Stomach smooth muscle (tissue), 2 donors: ENCODE measurements at regions not wholly inside any gene's neighbourhood (a gene's known extent, or its start where the extent isn't known, plus 50 kb on each side); places are given as distances from the start of the nearest gene placed in this dataset.

ENCODE experiments used
- H3K27ac ChIP-seq: one replicate; pipeline ENCODE4 v1.7.0; 2013; ENCODE audit warnings: mild to moderate bottlenecking, low read length, inconsistent platforms
- H3K27me3 ChIP-seq, 2 donors: one replicate each; pipeline ENCODE4 v1.7.0; 2013; ENCODE audit warnings: low read length in 2 of 2; ENCODE audit not compliant: insufficient read depth in 2 of 2, control insufficient read depth in 1 of 2
- H3K36me3 ChIP-seq, 2 donors: one replicate each; pipeline ENCODE4 v1.7.0; 2013; ENCODE audit warnings: low read length in 2 of 2; ENCODE audit not compliant: control insufficient read depth in 2 of 2, insufficient read depth in 2 of 2
- H3K4me1 ChIP-seq: one replicate; pipeline ENCODE4 v1.7.0; 2013; ENCODE audit warnings: low read length; ENCODE audit not compliant: control insufficient read depth, insufficient read depth
- H3K4me3 ChIP-seq, 2 donors: one replicate each; pipeline ENCODE4 v1.7.0; 2013; ENCODE audit warnings: low read length in 2 of 2
- H3K9ac ChIP-seq, 2 donors: one replicate each; pipeline ENCODE4 v1.7.0; 2013; ENCODE audit warnings: low read length in 2 of 2, mild to moderate bottlenecking in 1 of 2
- H3K9me3 ChIP-seq, 2 donors: one replicate each; pipeline ENCODE4 v1.7.0; 2013; ENCODE audit warnings: low read length in 2 of 2; ENCODE audit not compliant: control insufficient read depth in 2 of 2
- donor health status: healthy.
- donor health status: Pancreatic carcinoma.

DNA sequence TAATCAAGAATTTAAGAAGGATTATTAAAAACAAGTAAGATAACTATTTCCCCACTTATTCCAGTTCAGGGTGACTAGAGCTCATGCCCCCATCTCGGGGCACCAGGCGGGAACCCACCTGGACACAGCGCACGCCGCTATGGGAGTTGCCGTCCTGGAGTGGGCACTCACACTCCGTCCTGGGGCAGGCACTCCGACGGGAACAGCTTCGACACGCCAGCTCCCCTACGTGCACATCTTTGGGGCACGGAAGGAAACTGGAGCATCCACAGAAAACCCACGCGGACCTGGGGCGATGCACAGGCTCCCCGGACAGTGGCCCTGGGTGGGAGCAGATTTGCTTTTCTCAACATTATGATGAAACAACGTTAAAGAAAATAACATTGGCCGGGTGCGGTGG lies 52.0 kb upstream of the GATA5 start:
- Histone ChIP-seq H3K36me3 (no peaks in the 10 kb centered on the region), H3K9me3 (no peaks in the 10 kb centered on the region), H3K4me3 (no peak overlapping the region), H3K27ac (no peak overlapping the region), H3K27me3 (peaks cover 3 to 27% of the 10 kb centered on the region in 2 donors), H3K4me1 (peaks cover 3% of the 10 kb centered on the region), H3K9ac (no peak overlapping the region)

GRCh38 chr20:62528983-62529891 lies 53.4 kb upstream of the GATA5 start:
- peaks cover 0 to 17% of the 10 kb centered on the region in 2 donors for H3K27me3 ChIP-seq
- no peak overlapping the region for H3K9ac ChIP-seq
- no peak overlapping the region for H3K27ac ChIP-seq
- no peaks in the 10 kb centered on the region for H3K9me3 ChIP-seq
- H3K4me3 ChIP-seq, result no peak overlapping the region
- H3K36me3 ChIP-seq, result no peaks in the 10 kb centered on the region
- H3K4me1 ChIP-seq, result peaks cover 3% of the 10 kb centered on the region

GRCh38 chr20:62529896-62530642 lies 54.3 kb upstream of the GATA5 start:
- H3K4me1 ChIP-seq, result no peaks in the 10 kb centered on the region
- H3K4me3 ChIP-seq, result no peak overlapping the region
- no peak overlapping the region for H3K9ac ChIP-seq
- no peak overlapping the region for H3K27ac ChIP-seq
- H3K36me3 ChIP-seq, result no peaks in the 10 kb centered on the region
- no peaks in the 10 kb centered on the region for H3K9me3 ChIP-seq
- peaks cover 0 to 13% of the 10 kb centered on the region in 2 donors for H3K27me3 ChIP-seq

GRCh38 chr20:62530643-62531032 lies 54.8 kb upstream of the GATA5 start:
- H3K9ac ChIP-seq, result no peak overlapping the region
- no peaks in the 10 kb centered on the region for H3K36me3 ChIP-seq
- no peaks in the 10 kb centered on the region for H3K4me1 ChIP-seq
- no peak overlapping the region for H3K27ac ChIP-seq
- peaks cover 0 to 11% of the 10 kb centered on the region in 2 donors for H3K27me3 ChIP-seq
- H3K4me3 ChIP-seq, result no peak overlapping the region
- no peaks in the 10 kb centered on the region for H3K9me3 ChIP-seq

DNA sequence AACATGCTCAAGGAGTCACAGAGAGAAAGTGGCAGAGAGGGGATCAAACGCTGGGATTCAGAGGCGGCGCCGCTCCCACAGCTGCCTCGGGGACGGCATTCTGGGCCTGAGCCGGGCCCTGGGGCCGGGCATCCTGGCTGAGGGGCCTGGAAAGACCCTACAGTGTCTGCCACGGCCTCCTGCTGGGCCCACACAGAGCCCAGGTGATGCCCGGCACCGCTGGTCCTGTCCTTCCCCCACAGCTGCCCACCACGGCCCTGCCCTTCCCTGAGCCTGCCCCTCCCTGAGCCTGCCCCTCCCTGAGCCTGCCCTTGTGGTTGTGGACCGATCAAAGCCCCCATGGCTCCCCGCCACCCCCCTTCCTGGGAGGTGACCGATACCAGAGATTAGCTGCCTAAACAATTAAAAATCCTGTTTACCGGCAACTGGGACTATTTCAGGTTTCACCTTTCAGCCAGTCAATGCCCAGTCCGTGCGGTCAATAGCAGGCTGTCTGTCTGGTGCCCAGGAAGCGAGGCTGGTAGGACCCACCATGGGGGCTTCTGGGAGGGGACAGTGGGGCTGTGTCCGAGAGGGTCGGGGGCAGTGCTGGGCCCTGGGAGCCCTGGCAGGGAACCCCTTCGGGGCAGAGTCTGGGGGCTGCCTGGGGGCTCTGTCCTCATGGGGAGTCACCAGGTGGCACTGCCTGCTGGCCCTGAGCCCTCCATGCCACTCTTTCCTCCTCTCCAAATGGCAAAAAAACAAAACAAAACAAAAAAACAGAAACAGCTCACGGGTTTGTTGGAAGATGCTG lies 55.4 kb upstream of the GATA5 start:
- Histone ChIP-seq H3K27me3 (peaks cover 0 to 5% of the 10 kb centered on the region in 2 donors), H3K36me3 (no peaks in the 10 kb centered on the region), H3K27ac (no peak overlapping the region)

DNA sequence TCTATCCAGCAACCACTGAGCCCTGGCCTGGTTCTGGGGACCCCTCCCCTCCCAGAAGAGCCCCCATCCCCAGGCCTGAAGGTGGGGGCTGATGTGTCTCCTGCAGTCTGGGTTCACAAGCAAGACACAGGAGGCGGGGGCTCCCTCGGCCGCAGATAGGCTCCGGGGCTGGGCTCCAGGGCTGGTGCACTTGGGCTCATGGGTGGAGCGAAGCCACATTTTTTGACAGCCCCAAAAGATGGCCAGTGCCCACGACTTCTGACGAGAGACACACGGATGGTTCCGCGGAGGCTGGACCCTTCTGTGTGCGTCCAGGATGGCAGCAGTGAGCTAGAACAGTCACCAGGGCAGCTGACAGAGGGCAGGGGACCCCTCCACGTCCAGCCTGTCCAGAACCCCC lies 57.1 kb upstream of the GATA5 start:
- Histone ChIP-seq H3K4me1 (no peaks in the 10 kb centered on the region), H3K9ac (no peak overlapping the region), H3K27me3 (peaks cover 0 to 4% of the 10 kb centered on the region in 2 donors), H3K4me3 (no peak overlapping the region), H3K9me3 (no peaks in the 10 kb centered on the region), H3K36me3 (no peaks in the 10 kb centered on the region), H3K27ac (no peak overlapping the region)

More for the DNA sequence above, 55.4 kb upstream of the GATA5 start:
- no peak overlapping the region for H3K4me3 ChIP-seq
- H3K4me1 ChIP-seq, result no peaks in the 10 kb centered on the region
- H3K9me3 ChIP-seq, result no peaks in the 10 kb centered on the region
- no peak overlapping the region for H3K9ac ChIP-seq

DNA sequence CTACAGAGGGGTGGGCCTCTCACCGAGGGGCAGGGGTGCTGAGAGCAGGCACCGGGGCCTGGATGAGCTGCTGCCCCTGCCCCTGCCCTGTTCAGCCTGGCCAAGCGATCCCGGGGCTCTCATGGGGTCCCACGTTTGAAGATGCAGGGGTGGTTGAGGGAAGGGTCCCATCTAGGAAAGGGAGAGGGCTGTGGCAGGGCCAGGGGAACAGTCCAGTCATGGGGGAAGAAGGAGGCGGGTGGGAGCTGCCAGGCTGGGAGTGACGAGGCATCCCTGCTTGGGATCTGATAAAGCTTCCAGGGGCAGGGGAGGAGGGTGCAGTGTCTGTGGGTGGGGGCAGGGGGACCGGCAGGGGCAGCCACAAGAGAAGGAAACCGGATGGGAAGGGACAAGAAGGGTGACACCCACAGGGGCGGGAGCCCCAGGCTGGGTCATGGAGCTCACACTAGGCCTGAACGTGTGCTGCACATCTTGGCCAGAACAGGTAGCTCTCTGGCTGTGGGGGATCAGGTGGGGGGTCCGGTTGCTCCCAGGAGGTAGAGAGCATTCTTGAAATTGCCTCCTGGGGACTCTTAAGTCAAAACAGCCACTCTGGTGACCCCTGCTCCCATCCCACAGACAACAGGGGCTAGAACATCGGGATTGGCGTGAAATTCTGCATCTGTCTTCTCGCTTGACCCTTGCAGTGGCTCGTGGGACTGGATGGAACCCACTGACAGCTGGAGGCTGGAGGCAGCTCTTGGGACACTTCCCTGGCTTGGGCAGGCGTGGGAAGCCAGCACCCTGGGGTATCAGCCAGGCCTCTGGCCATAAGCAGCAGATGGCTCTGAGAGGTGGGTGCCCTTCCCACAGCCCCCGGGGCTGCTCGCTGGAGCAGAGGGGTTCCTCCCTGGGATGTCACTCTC lies 58.0 kb upstream of the GATA5 start:
- no peak overlapping the region for H3K4me3 ChIP-seq
- no peaks in the 10 kb centered on the region for H3K4me1 ChIP-seq
- no peak overlapping the region for H3K9ac ChIP-seq
- H3K36me3 ChIP-seq, result no peaks in the 10 kb centered on the region
- no peak overlapping the region for H3K27ac ChIP-seq
- H3K27me3 ChIP-seq, result peaks cover 0 to 4% of the 10 kb centered on the region in 2 donors
- no peaks in the 10 kb centered on the region for H3K9me3 ChIP-seq

DNA sequence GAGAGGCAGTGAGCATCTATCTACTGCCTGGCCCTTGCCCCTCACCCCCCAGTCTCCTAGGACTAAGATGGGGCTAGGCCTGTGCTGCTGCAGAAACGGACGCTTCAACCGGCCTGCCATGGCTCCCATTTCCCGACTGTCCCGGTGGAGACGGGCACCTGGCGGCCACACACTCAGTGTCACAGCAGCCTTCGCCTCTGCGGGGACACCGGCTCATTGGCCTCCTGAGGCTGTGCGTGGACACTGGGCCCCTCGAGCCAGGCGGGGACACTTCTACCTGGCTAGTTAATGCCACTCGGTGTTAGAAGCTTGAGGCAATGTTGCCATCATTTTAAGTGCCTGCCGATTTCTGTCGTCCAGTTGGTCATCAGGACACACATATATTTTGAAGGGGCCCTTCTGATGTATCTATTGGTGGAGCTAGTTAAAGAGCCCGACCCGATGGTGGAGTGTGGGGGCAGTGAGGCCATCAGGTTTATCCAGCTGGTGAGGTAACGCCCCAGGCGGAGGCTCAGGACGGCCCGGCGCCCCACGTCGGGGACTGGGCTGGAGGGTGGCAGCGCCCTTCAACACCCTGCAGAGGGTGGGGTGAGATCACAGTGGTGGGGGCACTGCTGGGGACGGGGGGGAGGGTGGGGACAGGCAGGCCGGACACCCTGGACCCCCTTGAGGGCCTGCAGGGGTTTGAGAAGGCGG lies 58.9 kb upstream of the GATA5 start:
- Histone ChIP-seq H3K27me3 (no peaks in the 10 kb centered on the region), H3K4me1 (no peaks in the 10 kb centered on the region), H3K27ac (no peak overlapping the region), H3K4me3 (no peak overlapping the region), H3K9ac (no peak overlapping the region), H3K36me3 (no peaks in the 10 kb centered on the region), H3K9me3 (no peaks in the 10 kb centered on the region)

DNA sequence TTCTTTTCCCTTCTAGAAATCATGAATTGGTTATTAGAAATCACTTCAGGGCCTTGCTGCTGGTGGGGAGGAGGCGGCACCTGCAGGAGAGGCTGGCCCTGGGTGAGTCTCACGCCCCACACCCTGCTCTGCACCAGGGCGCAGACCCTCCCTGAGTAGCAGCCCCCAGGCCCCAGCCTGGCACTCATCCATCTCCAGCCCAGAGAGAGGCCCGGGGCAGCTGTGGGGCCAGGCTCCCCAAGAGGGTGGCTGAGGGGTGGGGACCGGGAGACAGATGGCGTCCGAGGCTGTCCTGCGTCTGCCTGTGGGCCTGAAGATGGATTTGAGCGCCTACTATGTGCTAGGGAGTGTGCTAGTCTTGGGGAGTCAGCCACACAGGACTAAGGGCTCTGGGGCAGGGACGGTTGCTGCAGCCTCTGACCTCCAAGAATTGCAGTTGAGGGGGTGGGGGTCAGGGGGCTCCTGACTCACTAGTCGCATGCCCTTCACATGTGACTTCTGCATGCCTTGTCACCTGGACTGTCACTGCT lies 59.6 kb upstream of the GATA5 start:
- H3K27me3 ChIP-seq, result peaks cover 0 to under 1% of the 10 kb centered on the region in 2 donors
- H3K9ac ChIP-seq, result no peak overlapping the region
- no peaks in the 10 kb centered on the region for H3K9me3 ChIP-seq
- H3K27ac ChIP-seq, result no peak overlapping the region
- no peak overlapping the region for H3K4me3 ChIP-seq
- H3K4me1 ChIP-seq, result peaks cover 4% of the 10 kb centered on the region
- H3K36me3 ChIP-seq, result no peaks in the 10 kb centered on the region
